Calu3 (cell line): ENCODE measurements at regions not wholly inside any gene's neighbourhood (a gene's known extent, or its start where the extent isn't known, plus 50 kb on each side); places are given as distances from the start of the nearest gene placed in this dataset.

Experiments
- BruUV-seq: library from RNA; stranded (reverse); fragments of 400-500 nt; replicated peaks from 2 replicates; lab custom pipeline; 2021; lab: Mats Ljungman, UMichigan
- CTCF ChIA-PET: fragments of 300-600 bp; sonication (Branson Sonifier 250); formaldehyde crosslinking; loops from one replicate; lab custom pipeline; 2022; ENCODE audit warnings: antibody characterized with exemption; lab: Charles Lee
- DNase-seq: peaks from one replicate; pipeline ENCODE4 v3.0.0; 2022
- H3K27ac Mint-ChIP-seq: one replicate; pipeline ENCODE4 v1.8.0; 2022; ENCODE audit warnings: mixed read lengths; ENCODE audit not compliant: unreplicated experiment
- H3K27me3 Mint-ChIP-seq: one replicate; pipeline ENCODE4 v1.8.0; 2022; ENCODE audit warnings: mixed read lengths; ENCODE audit not compliant: unreplicated experiment
- H3K36me3 Mint-ChIP-seq: one replicate; pipeline ENCODE4 v1.8.0; 2022; ENCODE audit warnings: mild to moderate bottlenecking, moderate library complexity, mixed read lengths; ENCODE audit not compliant: insufficient read depth, unreplicated experiment
- H3K4me1 Mint-ChIP-seq: one replicate; pipeline ENCODE4 v1.8.0; 2022; ENCODE audit warnings: mild to moderate bottlenecking, low read depth, mixed read lengths; ENCODE audit not compliant: unreplicated experiment
- H3K4me3 Mint-ChIP-seq: one replicate; pipeline ENCODE4 v1.8.0; 2022; ENCODE audit warnings: mild to moderate bottlenecking, low read depth, moderate library complexity, mixed read lengths; ENCODE audit not compliant: unreplicated experiment
- H3K9me3 Mint-ChIP-seq: one replicate; pipeline ENCODE4 v1.8.0; 2022; ENCODE audit warnings: low read depth, mixed read lengths; ENCODE audit not compliant: unreplicated experiment
- intact Hi-C: fragments of 100-400 bp; cut with micrococcal nuclease; formaldehyde crosslinking; loops from one replicate; pipeline ENCODE4 v1.10.0; 2022; ENCODE audit not compliant: unreplicated experiment
- TF ChIP-seq, protein P1 (sequence below): fragments of 200-600 bp; IDR thresholded peaks from one replicate; pipeline ENCODE4 v1.8.0; 2022; ENCODE audit warnings: antibody characterized with exemption; ENCODE audit not compliant: unreplicated experiment

DNA sequence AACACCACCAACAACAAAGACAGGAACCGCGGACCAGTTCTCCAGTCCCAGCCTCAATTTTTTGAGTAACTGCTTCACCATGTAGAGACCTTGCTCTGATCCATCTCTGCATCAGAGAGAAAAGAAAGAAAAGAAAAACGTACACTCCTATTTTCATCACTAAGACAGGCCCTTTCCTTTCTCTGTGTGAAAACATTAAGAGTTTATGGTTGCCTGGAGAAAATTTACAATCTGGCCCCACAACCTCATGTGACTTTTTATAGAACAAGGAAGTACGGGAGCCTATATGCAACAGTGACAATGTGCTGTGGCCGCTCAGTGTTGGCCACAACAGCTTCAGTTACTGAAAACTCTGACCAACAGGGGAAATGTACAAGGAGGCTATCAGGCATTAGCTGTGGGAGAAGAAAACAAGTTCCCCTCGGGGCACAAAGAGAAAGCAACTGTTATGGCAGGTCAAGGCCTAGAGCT lies 272.9 kb upstream of the PTGER4 start:
- TF ChIP-seq, protein P1, sequence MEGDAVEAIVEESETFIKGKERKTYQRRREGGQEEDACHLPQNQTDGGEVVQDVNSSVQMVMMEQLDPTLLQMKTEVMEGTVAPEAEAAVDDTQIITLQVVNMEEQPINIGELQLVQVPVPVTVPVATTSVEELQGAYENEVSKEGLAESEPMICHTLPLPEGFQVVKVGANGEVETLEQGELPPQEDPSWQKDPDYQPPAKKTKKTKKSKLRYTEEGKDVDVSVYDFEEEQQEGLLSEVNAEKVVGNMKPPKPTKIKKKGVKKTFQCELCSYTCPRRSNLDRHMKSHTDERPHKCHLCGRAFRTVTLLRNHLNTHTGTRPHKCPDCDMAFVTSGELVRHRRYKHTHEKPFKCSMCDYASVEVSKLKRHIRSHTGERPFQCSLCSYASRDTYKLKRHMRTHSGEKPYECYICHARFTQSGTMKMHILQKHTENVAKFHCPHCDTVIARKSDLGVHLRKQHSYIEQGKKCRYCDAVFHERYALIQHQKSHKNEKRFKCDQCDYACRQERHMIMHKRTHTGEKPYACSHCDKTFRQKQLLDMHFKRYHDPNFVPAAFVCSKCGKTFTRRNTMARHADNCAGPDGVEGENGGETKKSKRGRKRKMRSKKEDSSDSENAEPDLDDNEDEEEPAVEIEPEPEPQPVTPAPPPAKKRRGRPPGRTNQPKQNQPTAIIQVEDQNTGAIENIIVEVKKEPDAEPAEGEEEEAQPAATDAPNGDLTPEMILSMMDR, result no peak
- peaks cover 5% of the 10 kb centered on the region for H3K9me3 Mint-ChIP-seq
- H3K4me1 Mint-ChIP-seq, result peaks cover 19% of the 10 kb centered on the region
- H3K27ac Mint-ChIP-seq, result peak overlapping the region; percentile 18
- intact Hi-C loops, result no loop called here
- no peaks in the 10 kb centered on the region for H3K36me3 Mint-ChIP-seq
- CTCF ChIA-PET, result no interaction called here
- no peak overlapping the region for H3K4me3 Mint-ChIP-seq
- no peaks in the 10 kb centered on the region for H3K27me3 Mint-ChIP-seq
- no peak for DNase-seq
- BruUV-seq, result no TSS peak

DNA sequence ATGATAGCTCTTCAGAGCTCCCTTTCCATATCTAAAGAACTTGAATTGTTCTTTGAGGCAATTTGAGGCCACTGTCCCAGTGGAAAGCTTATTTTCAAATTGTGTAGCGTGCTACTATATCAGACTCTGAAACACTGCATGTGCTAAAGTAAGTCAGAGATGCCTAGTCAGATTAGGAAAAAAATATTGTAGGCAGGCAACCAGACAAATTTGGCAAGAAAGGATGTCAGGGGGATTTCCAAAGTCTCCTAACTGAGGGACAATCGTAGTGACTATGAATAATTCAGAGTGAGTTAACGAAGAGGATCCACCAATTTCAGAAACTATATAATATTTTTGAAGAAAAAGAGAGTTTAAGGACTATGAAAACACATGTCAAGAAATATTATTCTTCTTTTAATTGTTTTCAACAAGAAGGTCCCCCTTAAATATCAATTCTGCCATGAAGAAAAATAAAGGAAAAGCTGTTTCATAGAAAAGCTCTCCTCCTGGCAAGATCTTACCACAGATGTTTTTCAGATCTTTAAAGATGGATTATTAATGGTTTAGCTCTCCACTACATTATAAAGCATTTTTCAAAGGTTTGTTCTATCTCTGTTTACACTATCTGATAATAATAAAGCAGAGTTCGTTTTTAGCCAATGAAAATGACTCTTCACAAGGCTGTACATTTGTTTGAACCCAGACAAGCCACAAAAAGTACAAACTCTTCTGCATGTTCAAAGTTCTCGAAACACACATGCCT lies 273.5 kb upstream of the PTGER4 start:
- CTCF ChIA-PET, result no interaction called here
- no TSS peak for BruUV-seq
- Mint-ChIP-seq H3K36me3 (no peaks in the 10 kb centered on the region), H3K27me3 (no peaks in the 10 kb centered on the region), H3K9me3 (peaks cover under 1% of the 10 kb centered on the region), H3K4me1 (peaks cover 13% of the 10 kb centered on the region), H3K27ac (peak overlapping the region; percentile 18), H3K4me3 (no peak overlapping the region)
- TF ChIP-seq, protein P1, result no peak
- intact Hi-C loops, result no loop called here
- no peak for DNase-seq

DNA sequence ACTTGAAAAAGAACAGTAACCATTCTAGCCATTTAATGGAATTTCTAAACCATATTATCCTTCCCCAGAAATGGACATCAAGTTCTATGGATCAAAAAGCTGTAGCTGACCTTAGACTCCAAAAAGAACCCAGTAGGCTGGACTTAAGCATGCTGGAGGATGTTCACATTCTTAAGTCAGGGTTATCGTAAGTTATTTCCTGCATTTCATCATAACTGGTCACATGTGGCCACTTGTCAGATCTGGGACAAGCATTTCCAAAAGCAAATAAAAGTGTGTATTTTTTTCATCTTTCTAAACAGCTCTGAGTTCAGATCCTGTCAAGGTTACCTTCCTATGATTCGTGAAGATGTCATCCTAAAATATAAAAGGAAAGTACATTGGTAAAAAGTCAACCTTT lies 274.5 kb upstream of the PTGER4 start:
- CTCF ChIA-PET, result no interaction called here
- Mint-ChIP-seq H3K27me3 (no peaks in the 10 kb centered on the region), H3K4me3 (no peak overlapping the region), H3K4me1 (peaks cover 4% of the 10 kb centered on the region), H3K36me3 (no peaks in the 10 kb centered on the region), H3K27ac (no peak overlapping the region), H3K9me3 (no peaks in the 10 kb centered on the region)
- BruUV-seq, result no TSS peak
- TF ChIP-seq, protein P1, result no peak
- DNase-seq, result no peak
- intact Hi-C loops, result no loop called here

DNA sequence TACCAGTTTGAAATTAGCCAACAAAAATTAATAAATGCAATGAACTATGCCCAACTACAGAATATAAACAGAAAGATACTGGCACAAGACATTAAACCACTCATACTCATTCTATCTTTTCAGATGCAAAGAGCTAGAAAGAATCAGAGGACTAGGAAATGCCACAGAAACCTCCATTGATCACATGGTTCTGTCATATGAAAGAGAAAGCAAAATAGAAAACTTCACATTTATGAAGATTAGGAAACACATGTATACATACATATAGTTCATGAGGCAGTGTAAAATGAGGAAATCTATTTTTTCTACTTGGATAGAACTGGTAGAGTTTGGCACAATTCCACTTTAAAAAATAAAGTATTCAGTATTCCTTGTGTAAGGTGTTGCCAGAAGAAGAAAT lies 275.1 kb upstream of the PTGER4 start:
- Mint-ChIP-seq H3K27me3 (no peaks in the 10 kb centered on the region), H3K27ac (no peak overlapping the region), H3K4me1 (no peaks in the 10 kb centered on the region), H3K9me3 (no peaks in the 10 kb centered on the region), H3K4me3 (no peak overlapping the region), H3K36me3 (no peaks in the 10 kb centered on the region)
- no peak for DNase-seq
- BruUV-seq, result no TSS peak
- CTCF ChIA-PET, result no interaction called here
- intact Hi-C loops, result no loop called here
- TF ChIP-seq, protein P1, result no peak
